ENCODE measurements at regions not wholly inside any gene's neighbourhood (a gene's known extent, or its start where the extent isn't known, plus 50 kb on each side); places are given as distances from the start of the nearest gene placed in this dataset.
"Not testable (repeated sequence)": the region's sequence is repeated elsewhere in the genome, so short reads cannot be mapped to it uniquely, and the experiment has no call there.

GRCh38 chr2:132332345-132333033 lies 84.1 kb upstream of the GPR39 start:
- not testable (repeated sequence) for DNase-seq

DNA sequence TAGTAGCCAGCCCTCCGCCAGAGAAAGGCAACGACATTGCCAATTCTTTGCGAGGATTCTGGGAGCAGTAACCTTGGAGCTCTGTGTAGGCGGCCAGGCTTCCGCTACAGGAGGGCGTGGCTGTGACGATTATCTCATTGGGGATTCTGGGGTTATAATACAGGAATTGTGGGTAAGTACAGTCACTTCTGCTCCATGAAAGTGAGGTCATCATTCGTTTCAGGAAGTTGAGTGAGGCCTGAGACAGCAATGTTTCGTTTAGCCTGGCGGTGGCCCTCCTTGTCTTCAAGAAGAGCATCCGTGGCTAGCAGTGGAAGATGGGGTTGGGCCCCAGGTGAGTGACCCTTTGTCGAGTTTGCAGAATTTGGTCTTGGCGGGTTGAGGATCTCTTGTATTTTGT lies 79.5 kb upstream of the GPR39 start:
- DNase-seq = not testable (repeated sequence)

DNA sequence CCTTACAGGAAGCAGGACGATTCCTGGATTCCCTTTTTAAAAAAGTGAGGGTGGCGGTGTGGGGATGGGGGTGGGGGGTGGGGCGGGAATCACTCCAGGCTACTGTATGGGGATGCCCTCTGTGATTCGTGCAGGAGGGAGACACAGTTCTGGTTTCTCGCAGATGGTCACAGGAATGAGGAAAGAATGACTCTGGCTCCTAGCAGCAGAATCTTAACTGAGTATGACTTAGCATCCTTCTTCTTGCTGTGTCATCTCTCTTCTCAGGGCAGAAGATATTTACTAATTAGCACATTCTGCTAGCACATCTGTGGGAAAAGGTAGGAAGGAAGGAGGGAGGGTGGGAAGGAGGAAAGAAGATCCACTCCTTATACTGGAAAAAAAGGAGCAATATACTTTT lies 78.8 kb upstream of the GPR39 start:
- not testable (repeated sequence) for DNase-seq

- not testable (repeated sequence) for DNase-seq
Observed at GRCh38 chr2:132347041-132347780, 69.4 kb upstream of the GPR39 start.

DNA sequence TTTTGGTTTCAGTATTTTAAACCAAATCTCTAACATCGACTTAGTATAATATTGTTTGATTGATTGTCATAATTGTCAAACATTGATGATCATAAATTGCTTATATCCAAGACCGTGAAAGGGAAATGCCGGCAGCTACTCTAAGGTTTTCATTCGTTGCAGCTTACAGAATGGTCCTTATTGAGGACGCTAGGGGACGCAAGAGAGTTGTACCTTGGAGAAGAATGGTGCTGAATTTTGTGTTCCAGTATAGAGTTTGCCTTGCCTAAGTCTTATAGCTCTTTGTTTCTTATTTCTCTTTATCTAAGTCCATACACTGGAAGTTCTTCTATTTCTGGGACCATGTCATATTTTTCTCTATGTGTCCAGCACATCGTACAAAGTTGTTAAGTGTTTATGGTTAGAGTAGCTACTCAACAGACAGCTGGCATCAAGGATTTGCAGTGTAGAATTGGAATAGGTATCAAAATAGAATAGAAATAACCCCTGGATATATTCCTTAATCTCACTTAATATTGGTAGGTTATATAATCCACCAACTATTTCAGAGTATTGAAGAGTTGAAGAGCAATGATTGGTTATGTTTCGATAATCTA lies 67.4 kb upstream of the GPR39 start:
- DNase-seq = peak; percentile 43

GRCh38 chr2:132351668-132352067 lies 64.9 kb upstream of the GPR39 start:
- DNase-seq = not testable (repeated sequence)

GRCh38 chr2:132352481-132353001 lies 64.1 kb upstream of the GPR39 start:
- not testable (repeated sequence) for DNase-seq

DNA sequence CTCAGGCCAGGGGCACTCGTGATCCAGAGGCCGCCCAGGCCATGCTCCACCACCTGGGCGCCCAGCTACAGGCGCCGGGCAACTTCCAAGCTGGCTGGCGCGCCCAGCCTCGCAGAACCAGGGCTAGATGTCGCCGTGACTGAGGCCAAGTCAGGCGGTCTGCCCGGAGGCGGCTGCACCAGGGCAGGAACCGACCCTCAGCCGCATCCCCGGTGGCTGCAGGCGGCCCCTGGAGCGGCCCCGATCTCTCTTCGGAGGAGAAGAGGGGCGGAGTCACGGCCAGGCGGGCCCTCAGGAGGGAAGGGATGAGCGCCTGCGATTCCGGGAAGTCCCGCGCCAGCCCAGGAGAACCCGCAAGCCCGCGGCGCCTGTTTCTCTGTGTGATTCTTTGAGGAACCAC lies 63.2 kb upstream of the GPR39 start:
- not testable (repeated sequence) for DNase-seq

- not testable (repeated sequence) for DNase-seq
Observed at GRCh38 chr2:132360964-132361363, 55.6 kb upstream of the GPR39 start.

DNA sequence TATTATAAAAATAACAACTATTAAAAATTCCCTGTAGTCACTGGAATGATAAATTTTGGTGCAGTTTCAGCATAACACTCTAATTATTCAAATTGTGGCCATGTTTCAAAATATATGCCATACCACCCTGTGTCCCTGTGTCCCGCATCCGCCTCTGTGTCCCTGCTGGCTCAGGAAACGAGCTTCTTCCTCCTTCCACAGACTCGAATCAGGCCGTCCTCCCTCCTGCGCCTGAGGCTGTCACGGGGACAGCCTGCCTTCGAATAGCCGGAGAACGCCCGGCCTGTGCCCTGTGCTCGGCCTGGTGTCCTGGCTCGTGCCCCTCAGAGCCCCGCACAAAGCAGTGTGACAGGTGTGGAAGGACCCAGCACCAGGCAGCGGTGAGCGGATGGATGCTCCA lies 55.1 kb upstream of the GPR39 start:
- not testable (repeated sequence) for DNase-seq

- not testable (repeated sequence) for DNase-seq
Observed at GRCh38 chr2:132363352-132363751, 53.3 kb upstream of the GPR39 start.

GRCh38 chr2:132365963-132366362 lies 50.6 kb upstream of the GPR39 start:
- not testable (repeated sequence) for DNase-seq

GRCh38 chr2:132366421-132367180 lies 50.0 kb upstream of the GPR39 start:
- peak; percentile 72 for DNase-seq

Measured in MV-4-11 (cell line).